ENCODE measurements at regions not wholly inside any gene's neighbourhood (a gene's known extent, or its start where the extent isn't known, plus 50 kb on each side); places are given as distances from the start of the nearest gene placed in this dataset.

DNA sequence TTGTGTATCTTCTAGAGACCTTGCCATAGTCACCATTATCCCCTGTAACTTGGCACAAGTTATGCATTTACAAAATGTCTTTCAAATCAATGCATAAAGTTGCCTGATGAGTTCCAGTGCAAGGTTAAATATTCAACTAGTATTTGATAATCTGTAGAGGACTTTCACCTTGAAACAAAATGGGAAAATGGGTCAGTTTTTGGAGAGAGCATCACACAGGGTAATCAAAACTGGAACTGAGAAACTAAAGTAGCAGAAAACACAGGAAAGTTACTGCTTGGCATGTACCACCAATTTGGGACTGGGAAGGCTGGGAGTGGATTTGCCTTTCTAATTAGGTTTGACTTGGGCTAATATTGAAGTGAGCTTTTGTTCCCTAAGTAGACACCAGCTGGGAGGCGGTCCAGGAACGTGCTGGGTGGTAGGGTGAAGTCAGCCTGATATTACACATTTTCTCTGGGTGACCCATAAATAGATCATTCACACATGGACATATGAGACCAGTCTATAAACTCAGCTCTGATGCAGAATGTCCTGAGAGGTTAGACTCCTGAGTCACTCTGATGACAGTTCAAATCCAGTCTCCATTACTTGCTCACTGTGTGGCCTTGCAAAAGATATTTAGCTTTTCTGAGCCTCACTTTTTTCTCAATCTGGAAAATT lies 152.3 kb downstream of the PCTP start:
- DNase-seq (ENCODE audit: insufficient read length, low spot score) (no peak), FAIRE-seq (no peak)
- TF ChIP-seq, protein P1, sequence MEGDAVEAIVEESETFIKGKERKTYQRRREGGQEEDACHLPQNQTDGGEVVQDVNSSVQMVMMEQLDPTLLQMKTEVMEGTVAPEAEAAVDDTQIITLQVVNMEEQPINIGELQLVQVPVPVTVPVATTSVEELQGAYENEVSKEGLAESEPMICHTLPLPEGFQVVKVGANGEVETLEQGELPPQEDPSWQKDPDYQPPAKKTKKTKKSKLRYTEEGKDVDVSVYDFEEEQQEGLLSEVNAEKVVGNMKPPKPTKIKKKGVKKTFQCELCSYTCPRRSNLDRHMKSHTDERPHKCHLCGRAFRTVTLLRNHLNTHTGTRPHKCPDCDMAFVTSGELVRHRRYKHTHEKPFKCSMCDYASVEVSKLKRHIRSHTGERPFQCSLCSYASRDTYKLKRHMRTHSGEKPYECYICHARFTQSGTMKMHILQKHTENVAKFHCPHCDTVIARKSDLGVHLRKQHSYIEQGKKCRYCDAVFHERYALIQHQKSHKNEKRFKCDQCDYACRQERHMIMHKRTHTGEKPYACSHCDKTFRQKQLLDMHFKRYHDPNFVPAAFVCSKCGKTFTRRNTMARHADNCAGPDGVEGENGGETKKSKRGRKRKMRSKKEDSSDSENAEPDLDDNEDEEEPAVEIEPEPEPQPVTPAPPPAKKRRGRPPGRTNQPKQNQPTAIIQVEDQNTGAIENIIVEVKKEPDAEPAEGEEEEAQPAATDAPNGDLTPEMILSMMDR (IDR thresholded peaks at IDR 0.05; ENCODE audit: insufficient read depth, missing control alignments) = no peak

DNA sequence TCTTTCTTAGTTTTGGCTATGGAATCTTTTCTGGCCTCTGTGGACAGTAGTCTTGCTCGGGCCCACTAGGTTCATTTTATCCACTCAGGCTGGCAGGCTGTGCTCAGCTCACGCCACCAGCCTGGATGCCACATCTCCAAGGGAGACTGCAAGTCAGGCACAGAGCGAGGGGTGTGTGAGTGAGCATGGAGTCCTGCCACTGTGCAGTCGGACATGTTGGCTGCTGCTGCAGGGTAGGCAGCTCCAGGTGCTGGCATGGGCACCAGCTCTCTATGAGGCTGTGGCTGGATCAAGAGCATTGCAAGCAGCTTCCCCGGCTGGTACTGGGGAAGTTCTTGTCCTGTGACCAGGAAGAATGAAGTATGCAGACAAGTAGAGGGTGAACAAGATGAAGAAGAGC lies 158.9 kb downstream of the PCTP start:
- no peak for FAIRE-seq
- TF ChIP-seq, protein P1 (IDR thresholded peaks at IDR 0.05; ENCODE audit: insufficient read depth, missing control alignments) = no peak
- DNase-seq (ENCODE audit: insufficient read length, low spot score) = no peak

DNA sequence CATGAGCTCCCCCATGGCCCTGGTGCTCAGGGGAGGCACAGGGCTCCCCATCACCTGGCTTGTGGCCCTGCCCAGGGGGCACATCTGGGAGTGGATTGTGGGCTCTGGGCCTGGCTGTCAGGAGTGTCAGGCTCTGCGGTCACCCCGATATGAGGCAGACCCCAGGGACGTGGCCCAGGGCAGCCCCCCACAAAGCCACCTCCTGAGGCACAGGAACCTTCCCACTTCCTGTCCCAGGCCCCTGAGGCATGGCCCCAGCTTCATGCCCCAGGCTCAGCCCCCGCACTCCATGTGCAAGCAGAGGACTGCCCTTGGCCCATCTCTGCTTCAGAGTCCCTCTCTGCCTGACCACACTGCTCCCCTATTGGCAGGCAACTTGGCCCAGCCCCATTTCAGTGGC lies 160.3 kb downstream of the PCTP start:
- FAIRE-seq = no peak
- no peak for DNase-seq (ENCODE audit: insufficient read length, low spot score)
- TF ChIP-seq, protein P1 (IDR thresholded peaks at IDR 0.05; ENCODE audit: insufficient read depth, missing control alignments) = no peak

DNA sequence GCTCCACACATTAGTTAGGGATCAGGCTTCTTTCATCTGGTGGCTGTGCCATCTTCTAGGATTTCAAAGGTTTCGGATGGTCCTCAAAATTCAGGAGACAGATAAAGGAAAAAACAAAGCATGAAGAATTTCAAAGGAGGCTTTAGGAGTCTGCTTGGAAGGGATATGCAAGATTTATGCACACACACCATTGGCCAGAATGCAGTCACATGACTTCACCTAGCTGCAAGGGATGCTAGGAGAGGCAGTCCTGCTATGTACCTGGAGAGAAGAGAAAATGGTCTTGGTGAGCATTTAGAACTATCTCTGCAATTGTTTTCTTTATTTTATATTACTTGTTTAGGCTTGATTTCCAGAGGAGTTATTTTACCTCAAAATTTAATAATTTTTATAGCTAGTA lies 174.6 kb downstream of the PCTP start:
- FAIRE-seq (no peak), DNase-seq (ENCODE audit: insufficient read length, low spot score) (no peak)
- TF ChIP-seq, protein P1 (IDR thresholded peaks at IDR 0.05; ENCODE audit: insufficient read depth, missing control alignments) = no peak

DNA sequence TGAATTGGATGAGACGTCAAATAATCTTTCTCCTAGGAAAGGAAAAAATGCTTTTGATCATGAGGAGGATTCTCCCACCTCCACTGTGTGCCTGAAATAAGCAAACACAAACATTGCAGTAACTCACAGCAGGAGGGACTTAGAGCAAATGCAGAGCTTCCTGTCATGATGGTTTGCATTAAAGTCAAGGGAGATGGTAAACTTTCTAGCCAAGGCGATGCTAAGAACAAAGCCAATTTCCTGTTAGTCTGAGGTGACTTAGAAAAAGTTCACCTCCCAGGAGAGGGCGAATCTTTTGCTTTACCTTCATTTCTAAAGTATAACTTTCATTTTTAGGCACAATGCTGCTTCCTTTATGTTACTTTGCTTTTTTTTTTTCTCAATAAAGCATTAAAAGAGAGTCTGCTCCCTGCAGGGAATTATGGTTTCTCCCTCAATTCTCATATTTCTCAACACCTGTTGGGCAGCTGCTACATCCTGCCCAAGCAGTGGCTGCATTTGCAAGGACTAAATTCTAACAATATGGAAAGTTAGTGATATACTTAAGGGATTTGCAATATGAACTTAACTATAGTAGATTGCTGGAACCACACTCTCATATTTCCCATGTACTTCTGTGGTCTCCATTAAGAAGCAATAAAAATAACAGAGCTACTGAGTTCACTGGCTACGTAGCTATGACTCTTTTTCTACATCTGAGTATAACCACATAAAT lies 175.6 kb downstream of the PCTP start:
- TF ChIP-seq, protein P1 (IDR thresholded peaks at IDR 0.05; ENCODE audit: insufficient read depth, missing control alignments) = no peak
- FAIRE-seq (no peak), DNase-seq (ENCODE audit: insufficient read length, low spot score) (no peak)

DNA sequence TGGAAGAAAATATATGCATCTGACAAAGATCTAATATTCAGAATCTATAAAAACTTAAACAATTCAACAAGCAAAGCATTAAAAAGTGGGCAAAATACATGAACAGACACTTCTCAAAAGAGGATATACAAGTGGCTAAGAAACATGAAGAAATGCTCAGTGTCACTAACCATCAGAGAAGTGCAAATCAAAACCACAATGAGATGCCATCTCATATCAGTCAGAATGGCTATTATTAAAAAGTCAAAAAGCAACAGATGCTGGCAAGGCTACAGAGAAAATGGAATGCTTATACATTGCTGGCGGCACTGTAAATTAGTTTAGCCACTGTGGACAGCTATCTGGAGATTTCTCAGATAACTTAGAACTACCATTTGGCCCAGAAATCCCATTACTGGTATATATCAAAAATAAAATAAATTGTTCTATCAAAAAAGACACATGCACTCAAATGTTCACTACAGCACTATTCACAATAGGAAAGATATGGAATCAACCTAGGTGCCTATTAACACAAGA lies 179.5 kb downstream of the PCTP start:
- no peak for FAIRE-seq
- TF ChIP-seq, protein P1 (IDR thresholded peaks at IDR 0.05; ENCODE audit: insufficient read depth, missing control alignments) = no peak
- no peak for DNase-seq (ENCODE audit: insufficient read length, low spot score)

DNA sequence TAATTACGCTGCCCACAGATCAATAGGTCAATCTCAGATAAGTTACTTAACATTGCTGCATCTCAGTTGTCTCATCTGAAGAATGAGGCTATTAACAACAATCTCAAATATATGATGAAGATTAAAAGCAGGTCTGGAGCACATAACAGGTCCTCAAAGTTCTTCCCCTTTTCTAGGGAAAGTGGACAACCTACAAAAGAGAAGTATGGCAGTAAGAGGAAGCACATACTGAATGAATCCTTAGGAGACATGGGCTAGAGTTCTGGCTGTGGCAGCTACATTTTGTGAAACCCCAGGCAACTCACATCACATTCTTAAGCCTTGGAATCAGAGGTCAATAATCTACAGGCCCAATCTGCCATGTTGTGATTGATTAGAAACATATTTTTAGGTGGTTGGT lies 180.6 kb downstream of the PCTP start:
- DNase-seq (ENCODE audit: insufficient read length, low spot score) (no peak), FAIRE-seq (no peak)
- TF ChIP-seq, protein P1 (IDR thresholded peaks at IDR 0.05; ENCODE audit: insufficient read depth, missing control alignments) = no peak

All from D721Med (cell line).